Osteoblast (primary cell): ENCODE measurements at regions not wholly inside any gene's neighbourhood (a gene's known extent, or its start where the extent isn't known, plus 50 kb on each side); places are given as distances from the start of the nearest gene placed in this dataset.

Experiments used
- DNase-seq: peaks from one replicate; pipeline ENCODE4 v3.0.0; 2011; ENCODE audit warnings: low spot score, mixed read lengths; ENCODE audit not compliant: insufficient read length; ENCODE audit errors: missing footprints
- H2AFZ ChIP-seq: 2 replicates; pipeline ENCODE4 v1.6.0; 2011; ENCODE audit warnings: mild to moderate bottlenecking, low read length
- H3K27ac ChIP-seq: 2 replicates; pipeline ENCODE4 v1.5.1; 2011; ENCODE audit warnings: mild to moderate bottlenecking, low read depth, low read length, moderate library complexity
- H3K27me3 ChIP-seq: 2 replicates; pipeline ENCODE4 v1.6.0; 2012; ENCODE audit warnings: mild to moderate bottlenecking, control low read depth, inconsistent platforms, low read length, moderate library complexity; ENCODE audit not compliant: insufficient read depth
- H3K36me3 ChIP-seq: 2 replicates; pipeline ENCODE4 v1.5.1; 2011; ENCODE audit warnings: mild to moderate bottlenecking, low read length, control low read depth, moderate library complexity; ENCODE audit not compliant: insufficient read depth
- H3K4me1 ChIP-seq: 2 replicates; pipeline ENCODE4 v1.5.1; 2011; ENCODE audit warnings: mild to moderate bottlenecking, low read length, control low read depth, moderate library complexity; ENCODE audit not compliant: insufficient read depth
- H3K4me2 ChIP-seq: 2 replicates; pipeline ENCODE4 v1.6.0; 2011; ENCODE audit warnings: mild to moderate bottlenecking, low read length; ENCODE audit not compliant: insufficient read depth
- H3K4me3 ChIP-seq: fragments of 200-600 bp; sonication (generic); 3 replicates; pipeline ENCODE4 v1.5.1; 2012; ENCODE audit warnings: mild to moderate bottlenecking, low read length, inconsistent platforms; ENCODE audit not compliant: insufficient read depth
- H3K79me2 ChIP-seq: 2 replicates; pipeline ENCODE4 v1.6.0; 2012; ENCODE audit warnings: mild to moderate bottlenecking, low read length, control low read depth, inconsistent platforms; ENCODE audit not compliant: insufficient read depth
- H3K9me3 ChIP-seq: 2 replicates; pipeline ENCODE4 v1.5.1; 2011; ENCODE audit warnings: low read depth, low read length, control low read depth
- H4K20me1 ChIP-seq: 2 replicates; pipeline ENCODE4 v1.6.0; 2012; ENCODE audit warnings: mild to moderate bottlenecking, low read length, control low read depth; ENCODE audit not compliant: insufficient read depth
- TF ChIP-seq, protein P1 (sequence below): IDR thresholded peaks from 2 replicates; pipeline ENCODE4 v1.5.1; 2011; ENCODE audit warnings: mild to moderate bottlenecking, low read depth, low read length, moderate library complexity; ENCODE audit errors: extremely low read depth

DNA sequence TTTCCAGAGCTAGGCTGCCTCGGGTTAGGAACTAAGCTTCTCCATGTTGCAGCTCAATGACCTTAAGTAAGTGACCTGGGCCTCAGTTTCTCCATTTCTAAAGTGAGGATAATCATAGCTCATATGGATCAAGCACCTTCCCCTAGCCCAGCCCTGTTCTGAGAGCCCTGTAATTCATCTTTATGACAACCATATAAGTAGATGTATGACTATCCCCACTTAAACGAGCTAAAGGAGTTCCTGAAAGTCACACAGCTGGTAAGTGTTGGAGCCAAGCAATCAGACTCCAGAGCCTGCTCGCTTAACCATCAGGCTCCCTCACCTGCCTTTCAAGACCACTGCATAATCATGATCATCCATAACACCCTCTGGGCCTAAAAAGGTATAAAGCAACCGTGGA lies 135.4 kb downstream of the SP3 start:
- Histone ChIP-seq H3K79me2 (no peaks in the 10 kb centered on the region), H3K36me3 (no peaks in the 10 kb centered on the region), H3K27ac (no peak overlapping the region), H3K4me2 (no peak overlapping the region), H2AFZ (no peak overlapping the region), H3K4me1 (peaks cover 26% of the 10 kb centered on the region), H3K9me3 (no peaks in the 10 kb centered on the region), H3K27me3 (peaks cover 10% of the 10 kb centered on the region), H3K4me3 (no peak overlapping the region), H4K20me1 (no peaks in the 10 kb centered on the region)
- no peak for DNase-seq
- TF ChIP-seq, protein P1, sequence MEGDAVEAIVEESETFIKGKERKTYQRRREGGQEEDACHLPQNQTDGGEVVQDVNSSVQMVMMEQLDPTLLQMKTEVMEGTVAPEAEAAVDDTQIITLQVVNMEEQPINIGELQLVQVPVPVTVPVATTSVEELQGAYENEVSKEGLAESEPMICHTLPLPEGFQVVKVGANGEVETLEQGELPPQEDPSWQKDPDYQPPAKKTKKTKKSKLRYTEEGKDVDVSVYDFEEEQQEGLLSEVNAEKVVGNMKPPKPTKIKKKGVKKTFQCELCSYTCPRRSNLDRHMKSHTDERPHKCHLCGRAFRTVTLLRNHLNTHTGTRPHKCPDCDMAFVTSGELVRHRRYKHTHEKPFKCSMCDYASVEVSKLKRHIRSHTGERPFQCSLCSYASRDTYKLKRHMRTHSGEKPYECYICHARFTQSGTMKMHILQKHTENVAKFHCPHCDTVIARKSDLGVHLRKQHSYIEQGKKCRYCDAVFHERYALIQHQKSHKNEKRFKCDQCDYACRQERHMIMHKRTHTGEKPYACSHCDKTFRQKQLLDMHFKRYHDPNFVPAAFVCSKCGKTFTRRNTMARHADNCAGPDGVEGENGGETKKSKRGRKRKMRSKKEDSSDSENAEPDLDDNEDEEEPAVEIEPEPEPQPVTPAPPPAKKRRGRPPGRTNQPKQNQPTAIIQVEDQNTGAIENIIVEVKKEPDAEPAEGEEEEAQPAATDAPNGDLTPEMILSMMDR = no peak

DNA sequence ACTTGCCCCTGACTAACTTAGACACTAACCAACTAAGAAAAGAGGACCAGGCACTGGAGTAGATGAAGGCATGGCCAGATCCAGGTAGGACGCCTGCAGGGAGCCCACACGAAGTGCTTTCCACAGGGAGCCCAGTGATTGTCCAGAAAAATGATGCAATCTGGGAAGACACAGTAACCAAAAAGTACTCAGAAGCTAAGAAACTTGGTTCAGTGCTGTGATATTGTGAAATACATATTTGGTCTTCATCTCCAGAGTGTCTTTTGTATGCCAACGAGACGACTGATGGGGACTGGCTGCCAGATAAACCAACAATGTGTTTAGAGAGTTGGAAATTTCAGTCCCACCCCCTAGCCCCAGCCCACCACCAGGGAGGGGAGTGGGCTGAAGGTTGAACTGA lies 135.0 kb downstream of the SP3 start:
- H3K9me3 ChIP-seq = no peaks in the 10 kb centered on the region
- H3K4me2 ChIP-seq = no peak overlapping the region
- H4K20me1 ChIP-seq = no peaks in the 10 kb centered on the region
- no peaks in the 10 kb centered on the region for H3K36me3 ChIP-seq
- H3K27ac ChIP-seq = no peak overlapping the region
- TF ChIP-seq, protein P1 = no peak
- DNase-seq = peak; percentile 29
- no peak overlapping the region for H3K4me3 ChIP-seq
- H3K4me1 ChIP-seq = peaks cover 26% of the 10 kb centered on the region
- no peak overlapping the region for H2AFZ ChIP-seq
- H3K79me2 ChIP-seq = no peaks in the 10 kb centered on the region
- H3K27me3 ChIP-seq = peaks cover 10% of the 10 kb centered on the region

DNA sequence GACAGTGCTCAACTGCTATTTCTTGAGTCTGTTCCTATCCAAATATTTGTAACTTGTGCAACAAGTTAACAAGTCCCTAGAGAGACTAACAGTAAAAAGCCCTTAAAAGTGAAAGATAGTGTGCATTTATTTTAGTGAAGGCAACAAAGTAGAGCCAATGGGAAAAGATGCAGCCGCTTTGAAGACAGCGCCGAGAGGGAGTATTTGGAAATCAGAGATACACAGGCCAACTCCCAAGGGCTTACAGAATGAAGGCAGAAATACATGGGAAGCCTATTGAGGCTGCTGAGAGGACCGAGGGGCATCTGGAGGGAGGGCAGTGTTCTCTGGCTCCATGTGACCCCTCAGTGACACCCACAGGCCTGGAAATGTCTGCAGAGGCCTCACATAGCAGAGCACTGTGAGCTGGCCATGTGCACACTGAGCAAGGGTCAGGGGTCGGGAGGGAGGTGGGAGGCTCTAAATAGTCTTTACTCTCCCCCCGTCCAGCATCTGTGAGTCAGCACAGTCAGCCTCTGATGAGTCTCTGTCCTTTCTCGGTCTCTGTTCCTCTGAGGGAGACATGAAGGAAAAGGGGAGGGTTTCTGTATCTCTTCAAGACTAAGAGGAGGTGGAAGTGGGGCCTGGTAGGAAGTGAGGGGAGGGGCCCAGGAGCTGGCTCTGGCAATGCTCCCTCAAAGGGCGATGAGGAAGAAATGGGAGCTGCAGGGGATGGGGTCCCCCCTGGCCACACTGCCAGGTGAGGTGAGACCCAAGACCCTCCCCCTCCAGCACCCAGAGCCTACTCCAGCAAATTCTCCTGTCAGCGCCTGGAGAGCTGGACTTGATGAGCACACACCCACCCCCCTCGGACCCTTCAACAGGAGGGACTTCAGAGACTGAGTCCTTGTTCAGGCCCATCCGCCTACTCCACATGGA lies 133.6 kb downstream of the SP3 start:
- peaks cover 26% of the 10 kb centered on the region for H3K4me1 ChIP-seq
- H4K20me1 ChIP-seq = no peaks in the 10 kb centered on the region
- H3K4me2 ChIP-seq = peak overlapping the region; percentile 76
- DNase-seq = peak; percentile 91
- H3K9me3 ChIP-seq = no peaks in the 10 kb centered on the region
- peaks cover 4% of the 10 kb centered on the region for H3K27me3 ChIP-seq
- peak overlapping the region; percentile 42 for H3K4me3 ChIP-seq
- no peaks in the 10 kb centered on the region for H3K79me2 ChIP-seq
- TF ChIP-seq, protein P1 = no peak
- H2AFZ ChIP-seq = peak overlapping the region; percentile 54
- peak overlapping the region; percentile 31 for H3K27ac ChIP-seq
- H3K36me3 ChIP-seq = no peaks in the 10 kb centered on the region

DNA sequence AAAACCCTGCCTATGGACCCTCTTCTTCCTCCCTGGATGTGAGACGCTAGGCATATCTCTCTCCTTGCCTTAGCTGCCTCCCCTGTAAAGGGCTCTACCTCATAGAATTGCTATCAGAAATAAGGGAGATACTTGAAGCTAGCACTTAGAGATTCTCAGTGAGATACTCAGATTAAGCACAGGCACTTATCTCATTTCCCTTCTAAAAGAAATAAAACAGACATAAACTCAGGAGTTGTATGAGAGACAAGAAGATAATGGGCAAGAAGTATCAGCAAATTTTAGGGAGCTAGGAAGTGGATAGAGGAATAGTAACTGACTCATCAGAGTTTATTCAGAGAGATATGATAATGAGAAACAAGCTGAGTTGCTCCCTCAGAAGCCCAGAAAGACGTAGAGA lies 131.0 kb downstream of the SP3 start:
- H3K79me2 ChIP-seq = no peaks in the 10 kb centered on the region
- H4K20me1 ChIP-seq = no peaks in the 10 kb centered on the region
- H3K4me1 ChIP-seq = peaks cover 23% of the 10 kb centered on the region
- DNase-seq = peak; percentile 64
- H3K9me3 ChIP-seq = no peaks in the 10 kb centered on the region
- H3K4me2 ChIP-seq = no peak overlapping the region
- no peak overlapping the region for H2AFZ ChIP-seq
- no peak overlapping the region for H3K4me3 ChIP-seq
- H3K36me3 ChIP-seq = no peaks in the 10 kb centered on the region
- no peak overlapping the region for H3K27ac ChIP-seq
- no peaks in the 10 kb centered on the region for H3K27me3 ChIP-seq
- TF ChIP-seq, protein P1 = no peak
